ENCODE measurements at regions not wholly inside any gene's neighbourhood (a gene's known extent, or its start where the extent isn't known, plus 50 kb on each side); places are given as distances from the start of the nearest gene placed in this dataset.

DNA sequence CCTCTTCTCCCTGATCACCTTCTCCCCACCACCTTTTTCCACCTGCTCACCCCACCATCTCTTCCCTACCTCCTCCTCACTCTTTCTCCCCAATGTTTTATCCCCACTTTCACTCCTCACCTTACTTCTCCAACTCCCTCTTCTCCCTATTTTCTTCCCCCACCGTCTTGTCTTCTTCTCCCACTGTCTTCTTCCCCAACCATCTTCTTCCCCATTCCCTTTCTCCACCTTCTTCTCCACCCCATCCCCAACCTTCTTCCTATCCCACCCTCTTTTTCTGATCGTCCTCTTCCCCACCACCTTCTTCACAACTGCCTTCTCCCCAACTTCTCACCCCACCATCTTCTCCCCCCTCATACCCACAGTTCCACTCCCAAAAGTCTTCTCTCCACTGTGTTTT is 929.4 kb downstream of the UQCRFS1 start:
- TF ChIP-seq RAD21 (IDR thresholded peaks at IDR 0.05; ENCODE audit: low read depth) = no peak
- no peak for TF ChIP-seq YY1 (IDR thresholded peaks at IDR 0.05; ENCODE audit: low read depth)
- TF ChIP-seq, protein P1, sequence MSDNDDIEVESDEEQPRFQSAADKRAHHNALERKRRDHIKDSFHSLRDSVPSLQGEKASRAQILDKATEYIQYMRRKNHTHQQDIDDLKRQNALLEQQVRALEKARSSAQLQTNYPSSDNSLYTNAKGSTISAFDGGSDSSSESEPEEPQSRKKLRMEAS (IDR thresholded peaks at IDR 0.05) = no peak
- TF ChIP-seq, protein P2, sequence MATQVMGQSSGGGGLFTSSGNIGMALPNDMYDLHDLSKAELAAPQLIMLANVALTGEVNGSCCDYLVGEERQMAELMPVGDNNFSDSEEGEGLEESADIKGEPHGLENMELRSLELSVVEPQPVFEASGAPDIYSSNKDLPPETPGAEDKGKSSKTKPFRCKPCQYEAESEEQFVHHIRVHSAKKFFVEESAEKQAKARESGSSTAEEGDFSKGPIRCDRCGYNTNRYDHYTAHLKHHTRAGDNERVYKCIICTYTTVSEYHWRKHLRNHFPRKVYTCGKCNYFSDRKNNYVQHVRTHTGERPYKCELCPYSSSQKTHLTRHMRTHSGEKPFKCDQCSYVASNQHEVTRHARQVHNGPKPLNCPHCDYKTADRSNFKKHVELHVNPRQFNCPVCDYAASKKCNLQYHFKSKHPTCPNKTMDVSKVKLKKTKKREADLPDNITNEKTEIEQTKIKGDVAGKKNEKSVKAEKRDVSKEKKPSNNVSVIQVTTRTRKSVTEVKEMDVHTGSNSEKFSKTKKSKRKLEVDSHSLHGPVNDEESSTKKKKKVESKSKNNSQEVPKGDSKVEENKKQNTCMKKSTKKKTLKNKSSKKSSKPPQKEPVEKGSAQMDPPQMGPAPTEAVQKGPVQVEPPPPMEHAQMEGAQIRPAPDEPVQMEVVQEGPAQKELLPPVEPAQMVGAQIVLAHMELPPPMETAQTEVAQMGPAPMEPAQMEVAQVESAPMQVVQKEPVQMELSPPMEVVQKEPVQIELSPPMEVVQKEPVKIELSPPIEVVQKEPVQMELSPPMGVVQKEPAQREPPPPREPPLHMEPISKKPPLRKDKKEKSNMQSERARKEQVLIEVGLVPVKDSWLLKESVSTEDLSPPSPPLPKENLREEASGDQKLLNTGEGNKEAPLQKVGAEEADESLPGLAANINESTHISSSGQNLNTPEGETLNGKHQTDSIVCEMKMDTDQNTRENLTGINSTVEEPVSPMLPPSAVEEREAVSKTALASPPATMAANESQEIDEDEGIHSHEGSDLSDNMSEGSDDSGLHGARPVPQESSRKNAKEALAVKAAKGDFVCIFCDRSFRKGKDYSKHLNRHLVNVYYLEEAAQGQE (IDR thresholded peaks at IDR 0.05; ENCODE audit: low read depth) = no peak
- no peak for TF ChIP-seq EP300 (IDR thresholded peaks at IDR 0.05; ENCODE audit: borderline replicate concordance)

Measured in Ishikawa (cell line).